ENCODE measurements at regions not wholly inside any gene's neighbourhood (a gene's known extent, or its start where the extent isn't known, plus 50 kb on each side); places are given as distances from the start of the nearest gene placed in this dataset.

- H3K4me2 ChIP-seq (ENCODE audit: low read length), result no peak overlapping the region
- H3K27me3 ChIP-seq (ENCODE audit: insufficient read depth, low read length, poor library complexity), result no peaks in the 10 kb centered on the region
- no peak overlapping the region for H3K56ac ChIP-seq (ENCODE audit: low read length)
- no peaks in the 10 kb centered on the region for H3K36me3 ChIP-seq (ENCODE audit: control insufficient read depth, insufficient read depth, low read length)
- H3K23ac ChIP-seq (ENCODE audit: low read length), result no peak overlapping the region
- H3K9ac ChIP-seq (ENCODE audit: low read length), result no peak overlapping the region
- no peaks in the 10 kb centered on the region for H3K79me2 ChIP-seq (ENCODE audit: control insufficient read depth, insufficient read depth, low read length)
- no peaks in the 10 kb centered on the region for H3K4me1 ChIP-seq (ENCODE audit: control insufficient read depth, low read depth, low read length)
- H2BK120ac ChIP-seq (ENCODE audit: low read depth, low read length), result no peak overlapping the region
- H3K4me3 ChIP-seq (ENCODE audit: low read length), result no peak overlapping the region
- H3K4ac ChIP-seq (ENCODE audit: low read depth, low read length), result no peak overlapping the region
- no peak overlapping the region for H4K5ac ChIP-seq (ENCODE audit: low read length)
- no peaks in the 10 kb centered on the region for H3K79me1 ChIP-seq (ENCODE audit: low read length)
- no CpG with 5 or more reads among the region's 6 CpGs for WGBS (ENCODE audit: extremely low coverage, insufficient coverage, low lambda C conversion rate)
- H2BK5ac ChIP-seq (ENCODE audit: low read length), result no peak overlapping the region
- H4K8ac ChIP-seq (ENCODE audit: low read depth, low read length), result no peak overlapping the region
- H2BK15ac ChIP-seq (replicated peaks; ENCODE audit: low read depth), result no peak overlapping the region
- DNase-seq, result no peak
- no peak overlapping the region for H2AK5ac ChIP-seq (ENCODE audit: low read length)
- no peak overlapping the region for H3K27ac ChIP-seq (ENCODE audit: low read depth, low read length)
- H3K18ac ChIP-seq (ENCODE audit: low read length), result no peak overlapping the region
Measured at GRCh38 chr4:165678236-165678935, 194.7 kb upstream of the TLL1 start.

- DNase-seq, result no peak
- Histone ChIP-seq H3K79me2 (ENCODE audit: control insufficient read depth, insufficient read depth, low read length) (no peaks in the 10 kb centered on the region), H3K4ac (ENCODE audit: low read depth, low read length) (no peak overlapping the region), H3K36me3 (ENCODE audit: control insufficient read depth, insufficient read depth, low read length) (no peaks in the 10 kb centered on the region), H3K56ac (ENCODE audit: low read length) (no peak overlapping the region), H2BK120ac (ENCODE audit: low read depth, low read length) (no peak overlapping the region), H4K8ac (ENCODE audit: low read depth, low read length) (no peak overlapping the region), H3K9ac (ENCODE audit: low read length) (no peak overlapping the region), H2BK15ac (replicated peaks; ENCODE audit: low read depth) (no peak overlapping the region), H3K23ac (ENCODE audit: low read length) (no peak overlapping the region), H3K79me1 (ENCODE audit: low read length) (no peaks in the 10 kb centered on the region), H3K18ac (ENCODE audit: low read length) (no peak overlapping the region), H4K5ac (ENCODE audit: low read length) (no peak overlapping the region), H3K27ac (ENCODE audit: low read depth, low read length) (no peak overlapping the region), H3K4me2 (ENCODE audit: low read length) (no peak overlapping the region), H3K4me3 (ENCODE audit: low read length) (no peak overlapping the region), H3K27me3 (ENCODE audit: insufficient read depth, low read length, poor library complexity) (no peaks in the 10 kb centered on the region), H2BK5ac (ENCODE audit: low read length) (no peak overlapping the region), H3K4me1 (ENCODE audit: control insufficient read depth, low read depth, low read length) (no peaks in the 10 kb centered on the region), H2AK5ac (ENCODE audit: low read length) (no peak overlapping the region)
- WGBS (ENCODE audit: extremely low coverage, insufficient coverage, low lambda C conversion rate), result no CpG with 5 or more reads among the region's 1 CpG
Measured at GRCh38 chr4:165678936-165679325, 194.1 kb upstream of the TLL1 start.

GRCh38 chr4:165680821-165681220 is 192.2 kb upstream of the TLL1 start:
- Histone ChIP-seq H2BK120ac (ENCODE audit: low read depth, low read length) (no peak overlapping the region), H3K9ac (ENCODE audit: low read length) (no peak overlapping the region), H2AK5ac (ENCODE audit: low read length) (no peak overlapping the region), H3K23ac (ENCODE audit: low read length) (no peak overlapping the region), H3K79me1 (ENCODE audit: low read length) (no peaks in the 10 kb centered on the region), H3K18ac (ENCODE audit: low read length) (no peak overlapping the region), H2BK5ac (ENCODE audit: low read length) (no peak overlapping the region), H3K27me3 (ENCODE audit: insufficient read depth, low read length, poor library complexity) (no peaks in the 10 kb centered on the region), H4K8ac (ENCODE audit: low read depth, low read length) (no peak overlapping the region), H4K5ac (ENCODE audit: low read length) (no peak overlapping the region), H3K4ac (ENCODE audit: low read depth, low read length) (no peak overlapping the region), H3K56ac (ENCODE audit: low read length) (no peak overlapping the region), H3K4me1 (ENCODE audit: control insufficient read depth, low read depth, low read length) (no peaks in the 10 kb centered on the region), H3K79me2 (ENCODE audit: control insufficient read depth, insufficient read depth, low read length) (no peaks in the 10 kb centered on the region), H2BK15ac (replicated peaks; ENCODE audit: low read depth) (no peak overlapping the region), H3K27ac (ENCODE audit: low read depth, low read length) (no peak overlapping the region), H3K4me2 (ENCODE audit: low read length) (no peak overlapping the region), H3K4me3 (ENCODE audit: low read length) (no peak overlapping the region), H3K36me3 (ENCODE audit: control insufficient read depth, insufficient read depth, low read length) (no peaks in the 10 kb centered on the region)
- WGBS (ENCODE audit: extremely low coverage, insufficient coverage, low lambda C conversion rate), result no CpG with 5 or more reads among the region's 5 CpGs
- DNase-seq, result no peak

- Histone ChIP-seq H3K23ac (ENCODE audit: low read length) (no peak overlapping the region), H2BK120ac (ENCODE audit: low read depth, low read length) (no peak overlapping the region), H3K27ac (ENCODE audit: low read depth, low read length) (no peak overlapping the region), H4K8ac (ENCODE audit: low read depth, low read length) (no peak overlapping the region), H3K79me1 (ENCODE audit: low read length) (no peaks in the 10 kb centered on the region), H3K4me2 (ENCODE audit: low read length) (no peak overlapping the region), H2AK5ac (ENCODE audit: low read length) (no peak overlapping the region), H3K4me1 (ENCODE audit: control insufficient read depth, low read depth, low read length) (no peaks in the 10 kb centered on the region), H3K18ac (ENCODE audit: low read length) (no peak overlapping the region), H2BK5ac (ENCODE audit: low read length) (no peak overlapping the region), H4K5ac (ENCODE audit: low read length) (no peak overlapping the region), H3K4ac (ENCODE audit: low read depth, low read length) (no peak overlapping the region), H3K79me2 (ENCODE audit: control insufficient read depth, insufficient read depth, low read length) (no peaks in the 10 kb centered on the region), H3K36me3 (ENCODE audit: control insufficient read depth, insufficient read depth, low read length) (no peaks in the 10 kb centered on the region), H3K27me3 (ENCODE audit: insufficient read depth, low read length, poor library complexity) (no peaks in the 10 kb centered on the region), H2BK15ac (replicated peaks; ENCODE audit: low read depth) (no peak overlapping the region), H3K56ac (ENCODE audit: low read length) (no peak overlapping the region), H3K4me3 (ENCODE audit: low read length) (no peak overlapping the region), H3K9ac (ENCODE audit: low read length) (no peak overlapping the region)
- no CpG with 5 or more reads among the region's 1 CpG for WGBS (ENCODE audit: extremely low coverage, insufficient coverage, low lambda C conversion rate)
- DNase-seq, result no peak
Measured at GRCh38 chr4:165682611-165683010, 190.4 kb upstream of the TLL1 start.

GRCh38 chr4:165684177-165684805 is 188.7 kb upstream of the TLL1 start:
- no peak overlapping the region for H3K23ac ChIP-seq (ENCODE audit: low read length)
- WGBS (ENCODE audit: extremely low coverage, insufficient coverage, low lambda C conversion rate), result no CpG with 5 or more reads among the region's 7 CpGs
- no peak overlapping the region for H3K4me3 ChIP-seq (ENCODE audit: low read length)
- H3K4ac ChIP-seq (ENCODE audit: low read depth, low read length), result no peak overlapping the region
- no peak overlapping the region for H3K27ac ChIP-seq (ENCODE audit: low read depth, low read length)
- H3K4me2 ChIP-seq (ENCODE audit: low read length), result no peak overlapping the region
- H3K18ac ChIP-seq (ENCODE audit: low read length), result no peak overlapping the region
- no peak overlapping the region for H3K9ac ChIP-seq (ENCODE audit: low read length)
- no peak overlapping the region for H2BK120ac ChIP-seq (ENCODE audit: low read depth, low read length)
- no peaks in the 10 kb centered on the region for H3K79me2 ChIP-seq (ENCODE audit: control insufficient read depth, insufficient read depth, low read length)
- no peaks in the 10 kb centered on the region for H3K4me1 ChIP-seq (ENCODE audit: control insufficient read depth, low read depth, low read length)
- no peak overlapping the region for H2AK5ac ChIP-seq (ENCODE audit: low read length)
- no peaks in the 10 kb centered on the region for H3K27me3 ChIP-seq (ENCODE audit: insufficient read depth, low read length, poor library complexity)
- H2BK15ac ChIP-seq (replicated peaks; ENCODE audit: low read depth), result no peak overlapping the region
- H4K8ac ChIP-seq (ENCODE audit: low read depth, low read length), result no peak overlapping the region
- H3K36me3 ChIP-seq (ENCODE audit: control insufficient read depth, insufficient read depth, low read length), result no peaks in the 10 kb centered on the region
- no peak overlapping the region for H2BK5ac ChIP-seq (ENCODE audit: low read length)
- H3K79me1 ChIP-seq (ENCODE audit: low read length), result no peaks in the 10 kb centered on the region
- no peak overlapping the region for H4K5ac ChIP-seq (ENCODE audit: low read length)
- no peak overlapping the region for H3K56ac ChIP-seq (ENCODE audit: low read length)
- DNase-seq, result no peak

- no peak overlapping the region for H3K4me3 ChIP-seq (ENCODE audit: low read length)
- no peaks in the 10 kb centered on the region for H3K79me2 ChIP-seq (ENCODE audit: control insufficient read depth, insufficient read depth, low read length)
- no peak overlapping the region for H2BK120ac ChIP-seq (ENCODE audit: low read depth, low read length)
- no peak for DNase-seq
- H3K4me2 ChIP-seq (ENCODE audit: low read length), result no peak overlapping the region
- no peaks in the 10 kb centered on the region for H3K4me1 ChIP-seq (ENCODE audit: control insufficient read depth, low read depth, low read length)
- H3K27ac ChIP-seq (ENCODE audit: low read depth, low read length), result no peak overlapping the region
- no peak overlapping the region for H2BK15ac ChIP-seq (replicated peaks; ENCODE audit: low read depth)
- no peak overlapping the region for H2AK5ac ChIP-seq (ENCODE audit: low read length)
- H3K23ac ChIP-seq (ENCODE audit: low read length), result no peak overlapping the region
- no peak overlapping the region for H4K5ac ChIP-seq (ENCODE audit: low read length)
- H2BK5ac ChIP-seq (ENCODE audit: low read length), result no peak overlapping the region
- no peak overlapping the region for H3K56ac ChIP-seq (ENCODE audit: low read length)
- no peak overlapping the region for H4K8ac ChIP-seq (ENCODE audit: low read depth, low read length)
- no CpG with 5 or more reads among the region's 3 CpGs for WGBS (ENCODE audit: extremely low coverage, insufficient coverage, low lambda C conversion rate)
- no peaks in the 10 kb centered on the region for H3K27me3 ChIP-seq (ENCODE audit: insufficient read depth, low read length, poor library complexity)
- H3K36me3 ChIP-seq (ENCODE audit: control insufficient read depth, insufficient read depth, low read length), result no peaks in the 10 kb centered on the region
- no peaks in the 10 kb centered on the region for H3K79me1 ChIP-seq (ENCODE audit: low read length)
- no peak overlapping the region for H3K18ac ChIP-seq (ENCODE audit: low read length)
- no peak overlapping the region for H3K4ac ChIP-seq (ENCODE audit: low read depth, low read length)
- no peak overlapping the region for H3K9ac ChIP-seq (ENCODE audit: low read length)
Measured at GRCh38 chr4:165686756-165687155, 186.3 kb upstream of the TLL1 start.
